Sciatic nerve (tissue), 2 donors: ENCODE measurements at regions not wholly inside any gene's neighbourhood (a gene's known extent, or its start where the extent isn't known, plus 50 kb on each side); places are given as distances from the start of the nearest gene placed in this dataset.
A peak's percentile ranks its signal among the peaks of the same experiment; 100 is the strongest.

Experiments used
- ATAC-seq: fragments of 200-7000 bp; cut with Tn5 transposase; one replicate; pipeline ENCODE4 v1.9.1; 2020; ENCODE audit warnings: mild to moderate bottlenecking, moderate library complexity
- DNase-seq: peaks from one replicate; pipeline ENCODE4 v3.0.0-alpha.2; 2020; ENCODE audit warnings: low spot score
- intact Hi-C: fragments of 100-400 bp; cut with DNase I; formaldehyde crosslinking; loops from one replicate; pipeline ENCODE4 v1.14.2; 2022
- donor health status: DM: no; HTN: no; CAD: no.
- donor health status: DM: no; HTN: no; CAD: no.

GRCh38 chr14:105836730-105837129 lies 310.3 kb downstream of the TMEM121 start:
- no peak for ATAC-seq
- intact Hi-C loops, result no loop called here
- no peak for DNase-seq

- DNase-seq (peak; percentile 26), ATAC-seq (no peak)
- intact Hi-C loops, result no loop called here
Measured at GRCh38 chr14:105837349-105838063, 311.1 kb downstream of the TMEM121 start.

- intact Hi-C loops, result no loop called here
Measured at GRCh38 chr14:105838107-105838506, 311.7 kb downstream of the TMEM121 start.

GRCh38 chr14:105838591-105839424 lies 312.4 kb downstream of the TMEM121 start:
- no peak for DNase-seq
- intact Hi-C loops, result no loop called here
- no peak for ATAC-seq

More at GRCh38 chr14:105838107-105838506, 311.7 kb downstream of the TMEM121 start:
- DNase-seq (no peak), ATAC-seq (no peak)

- intact Hi-C loops, result no loop called here
- ATAC-seq (no peak), DNase-seq (peak; percentile 45)
Measured at GRCh38 chr14:105839425-105840265, 313.3 kb downstream of the TMEM121 start.

- no peak for ATAC-seq
- DNase-seq, result peak; percentile 42
- intact Hi-C loops, result no loop called here
Measured at GRCh38 chr14:105840266-105841021, 314.1 kb downstream of the TMEM121 start.

GRCh38 chr14:105841022-105842009 lies 314.9 kb downstream of the TMEM121 start:
- no peak for ATAC-seq
- intact Hi-C loops, result no loop called here
- DNase-seq, result no peak

GRCh38 chr14:105842105-105842504 lies 315.7 kb downstream of the TMEM121 start:
- no peak for ATAC-seq
- intact Hi-C loops, result no loop called here
- no peak for DNase-seq

- ATAC-seq, result no peak
- intact Hi-C loops, result no loop called here
- DNase-seq, result peak; percentile 40
Measured at GRCh38 chr14:105843444-105844046, 317.2 kb downstream of the TMEM121 start.

GRCh38 chr14:105844047-105844630 lies 317.8 kb downstream of the TMEM121 start:
- intact Hi-C loops, result no loop called here
- ATAC-seq (no peak), DNase-seq (peak; percentile 27)

- intact Hi-C loops, result no loop called here
- no peak for ATAC-seq
- DNase-seq, result peak; percentile 28
Measured at GRCh38 chr14:105844810-105845724, 318.7 kb downstream of the TMEM121 start.

GRCh38 chr14:105845725-105846309 lies 319.4 kb downstream of the TMEM121 start:
- intact Hi-C loops, result no loop called here
- DNase-seq (no peak), ATAC-seq (no peak)

GRCh38 chr14:105846312-105846711 lies 319.9 kb downstream of the TMEM121 start:
- ATAC-seq, result no peak
- intact Hi-C loops, result no loop called here
- DNase-seq, result no peak

GRCh38 chr14:105847400-105847799 lies 321.0 kb downstream of the TMEM121 start:
- ATAC-seq (no peak), DNase-seq (peak; percentile 36)
- intact Hi-C loops, result no loop called here

- ATAC-seq (no peak), DNase-seq (no peak)
- intact Hi-C loops, result no loop called here
Measured at GRCh38 chr14:105848570-105848969, 322.2 kb downstream of the TMEM121 start.
